Stomach (tissue), 8 donors: ENCODE measurements at regions not wholly inside any gene's neighbourhood (a gene's known extent, or its start where the extent isn't known, plus 50 kb on each side); places are given as distances from the start of the nearest gene placed in this dataset.

Source experiments
- DNase-seq, 2 donors: peaks; one replicate each; pipeline versions ENCODE4 v3.0.0 to v3.0.0-alpha.2; 2013 to 2019
- H3K27ac ChIP-seq, 5 donors: fragments of 200-600 bp in 4 of 5; sonication (generic) in 4 of 5; one replicate each; pipeline ENCODE4 v1.5.1; 2013 to 2019; ENCODE audit warnings: mild to moderate bottlenecking in 1 of 5, moderate library complexity in 1 of 5
- H3K27me3 ChIP-seq, 3 donors: fragments of 200-600 bp; sonication (generic); one replicate each; pipeline ENCODE4 v1.5.1; 2017 to 2019; ENCODE audit warnings: mixed run types in 1 of 3
- H3K36me3 ChIP-seq, 4 donors: fragments of 200-600 bp; sonication (generic); 1 replicate in 3 of 4; 2 replicates in 1 of 4; pipeline ENCODE4 v1.5.1; 2016 to 2019
- H3K4me1 ChIP-seq, 4 donors: fragments of 200-600 bp; sonication (generic); one replicate each; pipeline ENCODE4 v1.5.1; 2016 to 2019
- H3K4me3 ChIP-seq, 4 donors: fragments of 200-600 bp; sonication (generic) in 3 of 4; one replicate each; pipeline ENCODE4 v1.5.1; 2016 to 2019; ENCODE audit warnings: mild to moderate bottlenecking in 1 of 4
- H3K9me3 ChIP-seq, 4 donors: fragments of 200-600 bp; sonication (generic); one replicate each; pipeline ENCODE4 v1.5.1; 2016 to 2019
- EP300 ChIP-seq: sonication (generic); formaldehyde crosslinking; IDR thresholded peaks from one replicate; pipeline ENCODE4 v1.6.1; 2017; ENCODE audit warnings: antibody characterized with exemption
- POLR2A ChIP-seq, 4 donors: fragments of 450-650 bp; IDR thresholded peaks; one replicate each; pipeline ENCODE4 v1.6.1; 2016; ENCODE audit warnings: antibody characterized with exemption in 4 of 4, control low read depth in 2 of 4, mild to moderate bottlenecking in 1 of 4, moderate library complexity in 1 of 4
- POLR2AphosphoS5 ChIP-seq, 3 donors: sonication (generic); formaldehyde crosslinking; IDR thresholded peaks; one replicate each; pipeline ENCODE4 v1.6.1; 2016; ENCODE audit warnings: antibody characterized with exemption in 3 of 3
- WGBS, 5 donors: extraction: QIAGEN DNeasy Blood & Tissue Kit in 3 of 5; methylation state at CpG; one replicate each; pipeline versions ENCODE4 v1.1.5 to v1.1.7; 2013 to 2018; 5-methylcytosine and 5-hydroxymethylcytosine counted together
- intact Hi-C: fragments of 100-400 bp; cut with DNase I; formaldehyde crosslinking; loops from one replicate; pipeline ENCODE4 v1.15.1; 2023; ENCODE audit warnings: low total_unique reads
- TF ChIP-seq, protein P1 (sequence below), 7 experiments: fragments of 450-650 bp in 4 of 7; fragments of 200-600 bp in 3 of 7; sonication (generic) in 3 of 7; IDR thresholded peaks; one replicate each; pipeline ENCODE4 v1.5.1; 2016 to 2019; ENCODE audit warnings: antibody characterized with exemption in 7 of 7, control low read depth in 2 of 7, mild to moderate bottlenecking in 1 of 7
- donor health status: healthy with polysubstance abuse.
- donor health status: Bipolar disorder and iron deficiency.
- donor health status: healthy.

DNA sequence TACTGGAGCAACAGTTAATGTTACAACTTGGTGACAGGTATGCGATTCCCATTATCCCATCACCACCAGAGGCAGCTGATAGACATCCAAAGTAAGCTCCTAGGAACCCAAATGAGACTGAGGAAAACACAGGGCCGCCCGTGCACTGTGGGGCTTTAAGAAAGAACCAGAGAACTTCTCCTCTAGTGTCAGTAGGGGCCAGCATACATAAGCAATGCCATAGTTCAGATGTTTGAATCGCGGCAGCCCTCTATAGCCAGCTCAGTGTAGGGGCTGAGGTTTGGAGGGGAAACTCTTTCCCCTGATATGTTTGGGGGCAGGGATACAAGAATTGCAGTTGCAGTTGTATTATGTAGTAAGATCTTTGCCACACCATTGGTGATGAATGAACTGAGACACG lies 593.3 kb upstream of the NCAM2 start:
- no peak overlapping the region for H3K27ac ChIP-seq
- TF ChIP-seq, protein P1, sequence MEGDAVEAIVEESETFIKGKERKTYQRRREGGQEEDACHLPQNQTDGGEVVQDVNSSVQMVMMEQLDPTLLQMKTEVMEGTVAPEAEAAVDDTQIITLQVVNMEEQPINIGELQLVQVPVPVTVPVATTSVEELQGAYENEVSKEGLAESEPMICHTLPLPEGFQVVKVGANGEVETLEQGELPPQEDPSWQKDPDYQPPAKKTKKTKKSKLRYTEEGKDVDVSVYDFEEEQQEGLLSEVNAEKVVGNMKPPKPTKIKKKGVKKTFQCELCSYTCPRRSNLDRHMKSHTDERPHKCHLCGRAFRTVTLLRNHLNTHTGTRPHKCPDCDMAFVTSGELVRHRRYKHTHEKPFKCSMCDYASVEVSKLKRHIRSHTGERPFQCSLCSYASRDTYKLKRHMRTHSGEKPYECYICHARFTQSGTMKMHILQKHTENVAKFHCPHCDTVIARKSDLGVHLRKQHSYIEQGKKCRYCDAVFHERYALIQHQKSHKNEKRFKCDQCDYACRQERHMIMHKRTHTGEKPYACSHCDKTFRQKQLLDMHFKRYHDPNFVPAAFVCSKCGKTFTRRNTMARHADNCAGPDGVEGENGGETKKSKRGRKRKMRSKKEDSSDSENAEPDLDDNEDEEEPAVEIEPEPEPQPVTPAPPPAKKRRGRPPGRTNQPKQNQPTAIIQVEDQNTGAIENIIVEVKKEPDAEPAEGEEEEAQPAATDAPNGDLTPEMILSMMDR (IDR thresholded peaks at IDR 0.05), result no peak
- TF ChIP-seq POLR2AphosphoS5 (IDR thresholded peaks at IDR 0.05) (no peak), EP300 (no peak), POLR2A (IDR thresholded peaks at IDR 0.05) (no peak)
- peaks cover 0 to 3% (median 0%) of the 10 kb centered on the region in 4 donors for H3K9me3 ChIP-seq
- no peaks in the 10 kb centered on the region for H3K27me3 ChIP-seq
- H3K36me3 ChIP-seq, result no peaks in the 10 kb centered on the region
- no peak for DNase-seq
- intact Hi-C loops, result no loop called here
- H3K4me1 ChIP-seq, result no peaks in the 10 kb centered on the region
- WGBS, 5 donors, result 72 to 90% (median 88%) methylated on average over 6 of the region's 6 CpGs
- no peak overlapping the region for H3K4me3 ChIP-seq

DNA sequence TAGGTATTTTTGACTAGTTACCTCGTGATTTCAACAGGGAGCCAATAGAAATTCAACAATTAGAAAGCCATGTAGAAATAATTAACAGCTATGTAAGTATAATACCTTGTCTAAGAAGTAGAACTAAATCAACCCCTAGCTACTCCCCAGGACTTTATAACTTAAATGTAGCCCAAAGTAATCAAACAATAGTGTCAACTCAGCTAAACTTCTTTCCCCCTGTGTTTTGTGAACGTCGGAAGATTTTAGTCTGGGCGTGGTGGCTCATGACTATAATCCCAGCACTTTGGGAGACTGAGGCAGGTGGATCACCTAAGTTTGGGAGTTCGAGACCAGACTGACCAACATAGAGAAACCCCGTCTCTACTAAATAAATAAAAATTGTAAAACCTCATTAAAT lies 579.9 kb upstream of the NCAM2 start:
- H3K4me3 ChIP-seq, result no peak overlapping the region
- intact Hi-C loops, result no loop called here
- H3K4me1 ChIP-seq, result no peaks in the 10 kb centered on the region
- H3K36me3 ChIP-seq, result no peaks in the 10 kb centered on the region
- H3K27me3 ChIP-seq, result no peaks in the 10 kb centered on the region
- no peak for DNase-seq
- H3K27ac ChIP-seq, result no peak overlapping the region
- no peak for TF ChIP-seq EP300
- TF ChIP-seq, protein P1 (IDR thresholded peaks at IDR 0.05), result no peak
- TF ChIP-seq POLR2AphosphoS5 (IDR thresholded peaks at IDR 0.05), result no peak
- no peak for TF ChIP-seq POLR2A (IDR thresholded peaks at IDR 0.05)
- no peaks in the 10 kb centered on the region for H3K9me3 ChIP-seq
- WGBS, 5 donors, result 77 to 83% (median 82%) methylated on average over 6 of the region's 6 CpGs

DNA sequence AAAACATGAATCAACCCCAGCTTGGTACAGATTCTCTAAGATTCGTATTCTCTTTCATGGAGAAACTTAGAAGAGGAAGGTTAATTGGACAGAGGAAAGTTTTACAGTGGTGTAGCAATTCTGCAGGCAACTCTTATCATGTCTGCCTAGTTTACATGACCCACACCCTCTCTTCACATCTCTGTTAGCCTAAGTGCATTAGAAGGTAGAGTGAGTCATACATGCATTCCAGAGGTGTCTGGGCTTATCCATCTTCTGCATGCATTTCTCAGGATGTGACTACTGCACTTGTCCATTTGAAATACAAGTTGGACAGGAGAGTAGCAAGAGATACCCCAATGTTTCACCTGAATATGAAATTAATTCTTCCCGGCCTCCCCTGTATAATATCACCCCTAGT lies 578.4 kb upstream of the NCAM2 start:
- Histone ChIP-seq H3K4me3 (no peak overlapping the region), H3K27me3 (no peaks in the 10 kb centered on the region), H3K27ac (no peak overlapping the region), H3K36me3 (no peaks in the 10 kb centered on the region), H3K4me1 (no peaks in the 10 kb centered on the region), H3K9me3 (no peaks in the 10 kb centered on the region)
- intact Hi-C loops, result no loop called here
- WGBS, 5 donors, result 66 to 77% (median 71%) methylated on average over 2 of the region's 2 CpGs
- DNase-seq, result no peak
- TF ChIP-seq POLR2AphosphoS5 (IDR thresholded peaks at IDR 0.05) (no peak), EP300 (no peak), POLR2A (IDR thresholded peaks at IDR 0.05) (no peak)
- TF ChIP-seq, protein P1 (IDR thresholded peaks at IDR 0.05), result no peak

DNA sequence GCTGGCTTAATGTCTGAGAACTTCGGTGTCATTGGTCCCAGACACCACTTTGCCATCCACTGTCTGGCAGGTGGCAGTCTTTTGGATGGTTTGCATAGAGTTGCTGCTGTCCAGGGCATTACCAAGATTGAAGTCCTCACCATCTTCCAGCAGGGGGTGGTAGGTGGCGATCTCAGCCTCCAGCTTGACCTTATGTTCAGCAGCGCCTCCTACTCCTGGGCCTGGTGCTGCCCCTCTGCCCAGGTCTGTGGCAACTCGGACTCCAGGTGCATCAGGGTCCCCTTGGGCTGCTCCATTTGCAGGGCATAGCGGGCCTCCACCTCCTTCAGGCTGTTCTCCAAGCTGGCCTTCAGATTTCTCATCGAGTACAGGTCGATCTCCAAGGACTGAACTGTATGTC lies 573.3 kb upstream of the NCAM2 start:
- Histone ChIP-seq H3K27me3 (no peaks in the 10 kb centered on the region), H3K36me3 (no peaks in the 10 kb centered on the region), H3K27ac (no peak overlapping the region), H3K4me1 (no peaks in the 10 kb centered on the region), H3K4me3 (no peak overlapping the region), H3K9me3 (no peaks in the 10 kb centered on the region)
- no peak for TF ChIP-seq EP300
- no peak for TF ChIP-seq POLR2AphosphoS5 (IDR thresholded peaks at IDR 0.05)
- TF ChIP-seq, protein P1 (IDR thresholded peaks at IDR 0.05), result no peak
- TF ChIP-seq POLR2A (IDR thresholded peaks at IDR 0.05), result no peak
- no peak for DNase-seq
- WGBS, 5 donors, result 76 to 88% (median 83%) methylated on average over 5 to 7 of the region's 7 CpGs
- intact Hi-C loops, result no loop called here
